ENCODE measurements at regions not wholly inside any gene's neighbourhood (a gene's known extent, or its start where the extent isn't known, plus 50 kb on each side); places are given as distances from the start of the nearest gene placed in this dataset.

- H3K27me3 ChIP-seq = no peaks in the 10 kb centered on the region
- WGBS, 2 donors (ENCODE audit: low coverage in 1 of 2) = 48 to 51% methylated on average over 2 of the region's 2 CpGs
- no peaks in the 10 kb centered on the region for H3K4me1 ChIP-seq
- intact Hi-C loops (cut with DNase I; ENCODE audit: low total_unique reads) (no loop called here), in situ Hi-C loops (cut with MboI; ENCODE audit: low pct_ligation_motif_present in 1 of 4, low pct_unique_long_range_greater_than_20kb in 1 of 4, low sequenced_read_pairs in 3 of 4) (no loop called here)
- no peak overlapping the region for H3K27ac ChIP-seq
- no peak overlapping the region for H3K4me3 ChIP-seq
- no peak for DNase-seq
- TF ChIP-seq POLR2AphosphoS5 (IDR thresholded peaks at IDR 0.05) (no peak), EP300 (IDR thresholded peaks at IDR 0.05; ENCODE audit: low read depth) (no peak), POLR2A (IDR thresholded peaks at IDR 0.05) (no peak)
- TF ChIP-seq, protein P1, sequence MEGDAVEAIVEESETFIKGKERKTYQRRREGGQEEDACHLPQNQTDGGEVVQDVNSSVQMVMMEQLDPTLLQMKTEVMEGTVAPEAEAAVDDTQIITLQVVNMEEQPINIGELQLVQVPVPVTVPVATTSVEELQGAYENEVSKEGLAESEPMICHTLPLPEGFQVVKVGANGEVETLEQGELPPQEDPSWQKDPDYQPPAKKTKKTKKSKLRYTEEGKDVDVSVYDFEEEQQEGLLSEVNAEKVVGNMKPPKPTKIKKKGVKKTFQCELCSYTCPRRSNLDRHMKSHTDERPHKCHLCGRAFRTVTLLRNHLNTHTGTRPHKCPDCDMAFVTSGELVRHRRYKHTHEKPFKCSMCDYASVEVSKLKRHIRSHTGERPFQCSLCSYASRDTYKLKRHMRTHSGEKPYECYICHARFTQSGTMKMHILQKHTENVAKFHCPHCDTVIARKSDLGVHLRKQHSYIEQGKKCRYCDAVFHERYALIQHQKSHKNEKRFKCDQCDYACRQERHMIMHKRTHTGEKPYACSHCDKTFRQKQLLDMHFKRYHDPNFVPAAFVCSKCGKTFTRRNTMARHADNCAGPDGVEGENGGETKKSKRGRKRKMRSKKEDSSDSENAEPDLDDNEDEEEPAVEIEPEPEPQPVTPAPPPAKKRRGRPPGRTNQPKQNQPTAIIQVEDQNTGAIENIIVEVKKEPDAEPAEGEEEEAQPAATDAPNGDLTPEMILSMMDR (IDR thresholded peaks at IDR 0.05) = no peak
- peaks cover 16 to 20% of the 10 kb centered on the region in 2 donors for H3K9me3 ChIP-seq
- no peaks in the 10 kb centered on the region for H3K36me3 ChIP-seq
Measured at GRCh38 chr6:105968603-105969333, 117.4 kb upstream of the PRDM1 start.

DNA sequence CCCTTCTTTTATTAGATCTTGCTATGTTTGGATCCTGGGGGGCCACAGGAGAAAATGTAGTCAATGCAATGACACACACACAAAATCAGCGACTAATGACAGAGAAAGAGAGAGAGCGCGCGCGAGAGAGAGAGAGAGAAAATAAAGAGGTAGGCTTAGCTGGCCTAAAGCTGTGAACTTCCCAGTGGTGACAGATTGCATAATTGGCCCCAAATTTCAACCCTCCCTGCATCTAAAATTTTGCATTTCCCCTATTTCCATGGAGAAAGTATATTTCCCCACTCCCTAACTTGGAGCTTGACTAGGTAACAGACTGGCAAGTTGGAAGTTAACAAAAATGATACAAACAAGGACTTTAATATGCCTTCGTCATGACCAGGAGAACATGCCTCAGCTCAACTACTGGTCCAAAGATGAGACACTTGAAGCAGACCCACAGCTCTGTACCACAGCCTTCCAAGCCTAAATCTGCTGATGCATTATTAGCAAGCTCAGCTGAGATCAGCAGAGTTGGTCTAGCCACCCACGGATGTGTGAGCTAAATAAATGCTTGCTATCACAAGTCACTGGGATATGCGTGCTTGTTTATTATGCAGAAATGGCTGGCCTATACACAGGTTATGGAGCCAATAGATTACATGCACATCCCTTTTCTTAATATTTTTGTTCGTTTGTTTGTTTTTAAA, 118.1 kb upstream of the PRDM1 start:
- in situ Hi-C loops (cut with MboI; ENCODE audit: low pct_ligation_motif_present in 1 of 4, low pct_unique_long_range_greater_than_20kb in 1 of 4, low sequenced_read_pairs in 3 of 4) (no loop called here), intact Hi-C loops (cut with DNase I; ENCODE audit: low total_unique reads) (no loop called here)
- TF ChIP-seq POLR2AphosphoS5 (IDR thresholded peaks at IDR 0.05) (no peak), EP300 (IDR thresholded peaks at IDR 0.05; ENCODE audit: low read depth) (no peak), POLR2A (IDR thresholded peaks at IDR 0.05) (no peak)
- TF ChIP-seq, protein P1 (IDR thresholded peaks at IDR 0.05) = no peak
- H3K9me3 ChIP-seq = peaks cover 14 to 17% of the 10 kb centered on the region in 2 donors
- H3K4me1 ChIP-seq = no peaks in the 10 kb centered on the region
- no peaks in the 10 kb centered on the region for H3K27me3 ChIP-seq
- H3K4me3 ChIP-seq = no peak overlapping the region
- H3K36me3 ChIP-seq = no peaks in the 10 kb centered on the region
- DNase-seq = no peak
- 80 to 83% methylated on average over 1 to 9 of the region's 9 CpGs for WGBS, 2 donors (ENCODE audit: low coverage in 1 of 2)
- H3K27ac ChIP-seq = no peak overlapping the region

- in situ Hi-C loops (cut with MboI; ENCODE audit: low pct_ligation_motif_present in 1 of 4, low pct_unique_long_range_greater_than_20kb in 1 of 4, low sequenced_read_pairs in 3 of 4) (no loop called here), intact Hi-C loops (cut with DNase I; ENCODE audit: low total_unique reads) (no loop called here)
- Histone ChIP-seq H3K36me3 (no peaks in the 10 kb centered on the region), H3K27me3 (no peaks in the 10 kb centered on the region), H3K27ac (no peak overlapping the region), H3K9me3 (peaks cover 0 to 2% of the 10 kb centered on the region in 2 donors), H3K4me3 (no peak overlapping the region), H3K4me1 (no peaks in the 10 kb centered on the region)
- no peak for DNase-seq
- WGBS, 2 donors (ENCODE audit: low coverage in 1 of 2) = 81 to 100% methylated on average over 1 of the region's 1 CpG
- TF ChIP-seq POLR2AphosphoS5 (IDR thresholded peaks at IDR 0.05) (no peak), POLR2A (IDR thresholded peaks at IDR 0.05) (no peak), EP300 (IDR thresholded peaks at IDR 0.05; ENCODE audit: low read depth) (no peak)
- TF ChIP-seq, protein P1 (IDR thresholded peaks at IDR 0.05) = no peak
Measured at GRCh38 chr6:105966481-105966880, 119.7 kb upstream of the PRDM1 start.

GRCh38 chr6:105964979-105965760, 121.0 kb upstream of the PRDM1 start:
- Histone ChIP-seq H3K27me3 (no peaks in the 10 kb centered on the region), H3K4me3 (no peak overlapping the region), H3K4me1 (no peaks in the 10 kb centered on the region), H3K36me3 (no peaks in the 10 kb centered on the region), H3K9me3 (no peaks in the 10 kb centered on the region), H3K27ac (no peak overlapping the region)
- 72 to 94% methylated on average over 3 to 4 of the region's 4 CpGs for WGBS, 2 donors (ENCODE audit: low coverage in 1 of 2)
- in situ Hi-C loops (cut with MboI; ENCODE audit: low pct_ligation_motif_present in 1 of 4, low pct_unique_long_range_greater_than_20kb in 1 of 4, low sequenced_read_pairs in 3 of 4) = no loop called here
- TF ChIP-seq POLR2AphosphoS5 (IDR thresholded peaks at IDR 0.05) = no peak
- TF ChIP-seq POLR2A (IDR thresholded peaks at IDR 0.05) = no peak
- intact Hi-C loops (cut with DNase I; ENCODE audit: low total_unique reads) = no loop called here
- DNase-seq = no peak

All from transverse colon (tissue), 4 donors.